ENCODE measurements at regions not wholly inside any gene's neighbourhood (a gene's known extent, or its start where the extent isn't known, plus 50 kb on each side); places are given as distances from the start of the nearest gene placed in this dataset.

- TF ChIP-seq, protein P1, sequence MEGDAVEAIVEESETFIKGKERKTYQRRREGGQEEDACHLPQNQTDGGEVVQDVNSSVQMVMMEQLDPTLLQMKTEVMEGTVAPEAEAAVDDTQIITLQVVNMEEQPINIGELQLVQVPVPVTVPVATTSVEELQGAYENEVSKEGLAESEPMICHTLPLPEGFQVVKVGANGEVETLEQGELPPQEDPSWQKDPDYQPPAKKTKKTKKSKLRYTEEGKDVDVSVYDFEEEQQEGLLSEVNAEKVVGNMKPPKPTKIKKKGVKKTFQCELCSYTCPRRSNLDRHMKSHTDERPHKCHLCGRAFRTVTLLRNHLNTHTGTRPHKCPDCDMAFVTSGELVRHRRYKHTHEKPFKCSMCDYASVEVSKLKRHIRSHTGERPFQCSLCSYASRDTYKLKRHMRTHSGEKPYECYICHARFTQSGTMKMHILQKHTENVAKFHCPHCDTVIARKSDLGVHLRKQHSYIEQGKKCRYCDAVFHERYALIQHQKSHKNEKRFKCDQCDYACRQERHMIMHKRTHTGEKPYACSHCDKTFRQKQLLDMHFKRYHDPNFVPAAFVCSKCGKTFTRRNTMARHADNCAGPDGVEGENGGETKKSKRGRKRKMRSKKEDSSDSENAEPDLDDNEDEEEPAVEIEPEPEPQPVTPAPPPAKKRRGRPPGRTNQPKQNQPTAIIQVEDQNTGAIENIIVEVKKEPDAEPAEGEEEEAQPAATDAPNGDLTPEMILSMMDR (IDR thresholded peaks at IDR 0.05; ENCODE audit: control extremely low read depth in 1 of 3, insufficient read depth in 1 of 3, low read depth in 1 of 3, low read length in 3 of 3) = no peak
- TF ChIP-seq KDM5A (IDR thresholded peaks at IDR 0.05; ENCODE audit: low read length) = no peak
- no peak for TF ChIP-seq CREB1 (IDR thresholded peaks at IDR 0.05)
- TF ChIP-seq FOSL1 (IDR thresholded peaks at IDR 0.05; ENCODE audit: insufficient read depth, low read depth, low read length) = no peak
- no peak for TF ChIP-seq RAD21 (IDR thresholded peaks at IDR 0.05 in 1 of 2, conservative IDR thresholded peaks at IDR 0.05 in 1 of 2; ENCODE audit: low read depth in 2 of 2, low read length in 2 of 2)
- TF ChIP-seq POLR2A (IDR thresholded peaks at IDR 0.05; ENCODE audit: control extremely low read depth in 1 of 2, low read depth in 2 of 2, low read length in 2 of 2) = no peak
- TF ChIP-seq YY1 (IDR thresholded peaks at IDR 0.05; ENCODE audit: low read depth, low read length) = no peak
- no peak for TF ChIP-seq JUND (IDR thresholded peaks at IDR 0.05; ENCODE audit: low read length)
- TF ChIP-seq EZH2 (IDR thresholded peaks at IDR 0.05; ENCODE audit: low read depth, low read length, severe bottlenecking) = no peak
- TF ChIP-seq RFX5 (IDR thresholded peaks at IDR 0.05; ENCODE audit: borderline replicate concordance, low read depth, low read length) = no peak
- no peak for TF ChIP-seq RBBP5 (IDR thresholded peaks at IDR 0.05; ENCODE audit: borderline replicate concordance, low read depth, low read length)
- no peak for TF ChIP-seq SIN3A (conservative IDR thresholded peaks at IDR 0.05 in 1 of 2, IDR thresholded peaks at IDR 0.05 in 1 of 2; ENCODE audit: low read depth in 1 of 2, low read length in 2 of 2)
- TF ChIP-seq CHD2 (IDR thresholded peaks at IDR 0.05; ENCODE audit: low read length) = no peak
- no peak for TF ChIP-seq POLR2AphosphoS5 (IDR thresholded peaks at IDR 0.05; ENCODE audit: low read depth, low read length)
Observed at GRCh38 chr14:94906577-94906976, 136.7 kb upstream of the GSC start.

Measured in H1 (cell line).